ENCODE measurements at regions not wholly inside any gene's neighbourhood (a gene's known extent, or its start where the extent isn't known, plus 50 kb on each side); places are given as distances from the start of the nearest gene placed in this dataset.

- H3K9me3 Mint-ChIP-seq, result peaks cover 4% of the 10 kb centered on the region
- no peak for ATAC-seq (replicated peaks)
- H3K4me3 Mint-ChIP-seq, result no peak overlapping the region
- no peak overlapping the region for H3K27ac Mint-ChIP-seq
- no peaks in the 10 kb centered on the region for H3K27me3 Mint-ChIP-seq
- no peaks in the 10 kb centered on the region for H3K36me3 Mint-ChIP-seq (ENCODE audit: low read depth)
- H3K4me1 Mint-ChIP-seq, result no peaks in the 10 kb centered on the region
These were observed 176.9 kb upstream of the ARHGAP24 start for GRCh38 chr4:85298037-85298436.

DNA sequence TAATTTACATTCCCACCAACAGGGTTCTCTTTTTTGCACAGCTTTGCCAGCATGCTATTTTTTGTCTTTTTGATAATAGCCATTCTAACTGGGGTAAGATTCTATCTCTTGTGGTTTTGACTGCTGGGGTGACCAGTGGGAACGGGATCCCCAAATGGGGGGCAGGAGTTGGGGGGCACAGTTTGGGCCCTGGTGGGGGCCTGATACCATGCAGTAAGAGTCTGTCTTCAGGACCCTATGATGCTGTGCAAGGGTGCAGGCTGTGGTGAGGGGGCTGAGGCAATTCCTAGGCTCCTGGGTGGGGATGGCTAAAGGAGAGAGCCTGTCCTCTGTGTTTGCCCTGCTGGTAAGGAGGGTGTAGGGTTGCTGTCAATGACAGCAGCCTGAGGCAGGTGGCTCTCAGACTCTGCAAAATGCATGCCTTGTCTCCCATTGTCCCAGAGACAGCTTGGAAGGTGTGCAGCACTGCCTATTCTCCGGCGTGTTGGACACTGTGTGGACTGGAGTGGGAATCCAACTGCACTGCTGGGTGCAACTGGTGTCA lies 172.7 kb upstream of the ARHGAP24 start:
- H3K36me3 Mint-ChIP-seq (ENCODE audit: low read depth), result no peaks in the 10 kb centered on the region

GRCh38 chr4:85302756-85303155 lies 172.2 kb upstream of the ARHGAP24 start:
- Mint-ChIP-seq H3K4me3 (no peak overlapping the region), H3K36me3 (ENCODE audit: low read depth) (no peaks in the 10 kb centered on the region), H3K9me3 (peaks cover 4% of the 10 kb centered on the region), H3K4me1 (no peaks in the 10 kb centered on the region), H3K27me3 (no peaks in the 10 kb centered on the region), H3K27ac (no peak overlapping the region)
- no peak for ATAC-seq (replicated peaks)

More for the DNA sequence above, 172.7 kb upstream of the ARHGAP24 start:
- ATAC-seq (replicated peaks), result no peak
- H3K27ac Mint-ChIP-seq, result no peak overlapping the region
- peaks cover 4% of the 10 kb centered on the region for H3K9me3 Mint-ChIP-seq
- H3K4me1 Mint-ChIP-seq, result no peaks in the 10 kb centered on the region
- no peaks in the 10 kb centered on the region for H3K27me3 Mint-ChIP-seq
- H3K4me3 Mint-ChIP-seq, result no peak overlapping the region

DNA sequence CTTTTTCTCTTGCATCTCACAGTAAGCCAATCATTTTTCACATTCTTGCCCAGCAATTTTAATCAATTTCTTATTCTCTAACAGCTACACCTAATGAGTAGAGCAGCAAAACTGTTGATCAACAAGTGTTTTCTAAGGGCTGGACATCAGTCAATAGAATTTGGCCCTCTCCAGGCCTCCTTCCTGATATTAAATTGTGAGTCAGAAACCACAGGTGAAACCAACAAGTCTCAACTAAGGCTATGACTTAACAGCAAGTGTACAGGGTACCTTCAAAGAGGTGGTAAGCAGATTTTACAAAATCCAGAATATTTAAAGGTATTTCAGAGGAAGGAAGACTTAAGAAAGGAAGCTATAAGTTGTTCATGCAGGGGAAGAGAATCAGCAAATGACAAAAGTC lies 156.5 kb upstream of the ARHGAP24 start:
- no peak overlapping the region for H3K4me3 Mint-ChIP-seq
- peaks cover 9% of the 10 kb centered on the region for H3K9me3 Mint-ChIP-seq
- no peak for ATAC-seq (replicated peaks)
- no peaks in the 10 kb centered on the region for H3K36me3 Mint-ChIP-seq (ENCODE audit: low read depth)
- H3K4me1 Mint-ChIP-seq, result no peaks in the 10 kb centered on the region
- H3K27ac Mint-ChIP-seq, result no peak overlapping the region
- no peaks in the 10 kb centered on the region for H3K27me3 Mint-ChIP-seq

DNA sequence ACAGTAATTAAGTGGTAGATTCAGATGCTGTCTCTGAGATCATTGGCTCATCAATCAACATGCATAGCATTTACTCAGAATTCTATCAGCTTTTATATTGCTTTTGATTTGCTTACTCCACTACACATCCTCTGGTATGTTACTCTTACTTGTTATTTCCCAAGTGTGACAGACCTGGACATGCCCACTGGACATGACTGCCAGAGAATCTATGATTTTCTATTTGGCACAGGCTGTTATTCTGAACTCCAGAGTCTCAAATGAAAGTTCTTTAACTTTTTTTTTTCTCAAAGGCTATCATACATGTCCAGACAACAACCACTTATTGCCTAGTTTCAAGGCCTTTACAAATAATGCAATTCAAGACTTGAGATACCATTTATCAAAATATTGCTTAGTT lies 116.1 kb upstream of the ARHGAP24 start:
- ATAC-seq (replicated peaks), result no peak
- H3K9me3 Mint-ChIP-seq, result peaks cover 11% of the 10 kb centered on the region
- H3K4me1 Mint-ChIP-seq, result no peaks in the 10 kb centered on the region
- no peak overlapping the region for H3K4me3 Mint-ChIP-seq
- H3K36me3 Mint-ChIP-seq (ENCODE audit: low read depth), result no peaks in the 10 kb centered on the region
- no peaks in the 10 kb centered on the region for H3K27me3 Mint-ChIP-seq
- H3K27ac Mint-ChIP-seq, result no peak overlapping the region

GRCh38 chr4:85362550-85362949 lies 112.4 kb upstream of the ARHGAP24 start:
- Mint-ChIP-seq H3K27me3 (no peaks in the 10 kb centered on the region), H3K36me3 (ENCODE audit: low read depth) (no peaks in the 10 kb centered on the region), H3K9me3 (peaks cover 5% of the 10 kb centered on the region), H3K4me3 (no peak overlapping the region), H3K27ac (no peak overlapping the region), H3K4me1 (no peaks in the 10 kb centered on the region)
- ATAC-seq (replicated peaks), result no peak

- Mint-ChIP-seq H3K36me3 (ENCODE audit: low read depth) (no peaks in the 10 kb centered on the region), H3K4me3 (no peak overlapping the region), H3K4me1 (no peaks in the 10 kb centered on the region), H3K27ac (no peak overlapping the region), H3K9me3 (peaks cover 4% of the 10 kb centered on the region), H3K27me3 (no peaks in the 10 kb centered on the region)
- ATAC-seq (replicated peaks), result no peak
These were observed 107.1 kb upstream of the ARHGAP24 start for GRCh38 chr4:85367815-85368214.

DNA sequence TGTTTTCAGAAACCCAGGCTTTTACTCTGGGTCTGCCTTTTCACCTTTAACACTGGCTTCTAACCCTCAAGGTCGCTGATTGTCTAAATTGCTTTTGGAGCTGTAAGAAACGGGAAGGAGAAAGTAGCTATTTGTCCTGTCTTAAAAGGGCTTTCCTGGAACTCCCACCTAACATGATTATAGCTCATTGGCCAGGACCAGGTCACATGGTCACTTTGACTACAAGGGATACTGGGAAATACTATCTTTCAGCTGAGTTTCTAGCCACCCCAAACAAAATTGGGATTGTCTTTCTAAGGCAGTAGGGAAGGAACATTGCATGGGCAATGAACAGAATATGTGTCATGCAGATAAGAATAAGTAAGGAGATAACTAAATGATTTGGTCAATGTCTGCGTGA lies 106.7 kb upstream of the ARHGAP24 start:
- Mint-ChIP-seq H3K4me1 (no peaks in the 10 kb centered on the region), H3K27me3 (no peaks in the 10 kb centered on the region)
- no peak for ATAC-seq (replicated peaks)

DNA sequence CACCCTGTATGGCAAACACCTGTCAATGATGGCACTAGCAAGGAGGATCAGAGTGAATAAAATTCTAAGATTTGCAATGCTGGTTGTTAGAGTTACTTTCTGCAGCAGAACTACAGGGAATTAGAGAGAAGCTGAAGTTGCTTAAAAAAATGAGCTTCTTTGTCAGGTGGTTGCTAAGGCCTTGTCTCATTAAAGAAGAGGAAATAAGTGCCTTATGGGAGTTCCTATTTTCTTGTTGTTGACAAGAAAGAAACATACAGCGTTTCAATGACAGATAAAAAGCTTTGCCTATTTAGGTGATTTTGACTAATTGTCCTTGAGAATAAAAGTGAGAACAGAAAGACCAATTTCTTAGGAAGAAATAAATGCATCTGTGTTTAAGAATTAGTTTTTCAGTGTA lies 106.0 kb upstream of the ARHGAP24 start:
- Mint-ChIP-seq H3K27me3 (no peaks in the 10 kb centered on the region), H3K9me3 (peaks cover 4% of the 10 kb centered on the region), H3K4me1 (no peaks in the 10 kb centered on the region), H3K4me3 (no peak overlapping the region), H3K36me3 (ENCODE audit: low read depth) (no peaks in the 10 kb centered on the region), H3K27ac (no peak overlapping the region)
- no peak for ATAC-seq (replicated peaks)

More for the DNA sequence above, 106.7 kb upstream of the ARHGAP24 start:
- H3K4me3 Mint-ChIP-seq, result no peak overlapping the region
- H3K36me3 Mint-ChIP-seq (ENCODE audit: low read depth), result no peaks in the 10 kb centered on the region
- peaks cover 4% of the 10 kb centered on the region for H3K9me3 Mint-ChIP-seq
- no peak overlapping the region for H3K27ac Mint-ChIP-seq

- no peaks in the 10 kb centered on the region for H3K36me3 Mint-ChIP-seq (ENCODE audit: low read depth)
- H3K4me3 Mint-ChIP-seq, result no peak overlapping the region
- H3K27ac Mint-ChIP-seq, result no peak overlapping the region
- H3K4me1 Mint-ChIP-seq, result no peaks in the 10 kb centered on the region
- peaks cover 4% of the 10 kb centered on the region for H3K9me3 Mint-ChIP-seq
- ATAC-seq (replicated peaks), result no peak
- H3K27me3 Mint-ChIP-seq, result no peaks in the 10 kb centered on the region
These were observed 105.1 kb upstream of the ARHGAP24 start for GRCh38 chr4:85369703-85370380.

DNA sequence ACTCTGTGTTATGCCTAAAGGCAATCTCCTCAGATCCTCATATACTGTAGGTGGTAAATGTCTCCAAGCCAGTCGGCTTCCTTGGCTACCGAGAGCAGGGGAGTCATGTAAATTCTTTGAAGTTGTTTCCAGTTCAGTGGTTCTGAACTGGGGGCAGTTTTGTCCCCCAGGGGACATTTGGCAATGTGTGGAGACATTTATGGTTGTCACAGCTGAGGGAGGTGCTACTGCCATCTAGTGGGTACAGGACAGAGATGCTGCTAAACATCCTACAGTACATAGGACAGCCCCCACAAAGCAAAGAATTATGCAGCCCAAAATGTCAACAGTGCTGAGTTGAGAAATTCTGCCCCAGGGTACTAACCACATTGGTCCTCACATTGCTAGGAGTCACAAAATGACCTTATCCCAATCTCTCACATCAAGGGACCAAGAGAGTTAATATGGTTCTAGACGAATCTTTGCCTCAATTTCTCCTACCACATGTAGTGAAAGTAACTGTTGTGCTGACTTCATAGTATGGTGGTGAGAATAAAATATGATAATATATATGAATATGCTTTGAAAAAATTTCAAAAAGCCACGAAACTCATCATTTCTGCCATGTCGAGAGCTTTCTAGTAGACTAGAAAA lies 104.4 kb upstream of the ARHGAP24 start:
- Mint-ChIP-seq H3K4me1 (no peaks in the 10 kb centered on the region), H3K4me3 (no peak overlapping the region), H3K9me3 (peaks cover 4% of the 10 kb centered on the region), H3K27me3 (no peaks in the 10 kb centered on the region), H3K36me3 (ENCODE audit: low read depth) (no peaks in the 10 kb centered on the region), H3K27ac (no peak overlapping the region)
- ATAC-seq (replicated peaks), result no peak

GRCh38 chr4:85372966-85373365 lies 102.0 kb upstream of the ARHGAP24 start:
- H3K36me3 Mint-ChIP-seq (ENCODE audit: low read depth), result no peaks in the 10 kb centered on the region
- ATAC-seq (replicated peaks), result no peak
- no peak overlapping the region for H3K27ac Mint-ChIP-seq
- no peak overlapping the region for H3K4me3 Mint-ChIP-seq
- H3K27me3 Mint-ChIP-seq, result no peaks in the 10 kb centered on the region
- H3K4me1 Mint-ChIP-seq, result no peaks in the 10 kb centered on the region
- peaks cover 4% of the 10 kb centered on the region for H3K9me3 Mint-ChIP-seq

DNA sequence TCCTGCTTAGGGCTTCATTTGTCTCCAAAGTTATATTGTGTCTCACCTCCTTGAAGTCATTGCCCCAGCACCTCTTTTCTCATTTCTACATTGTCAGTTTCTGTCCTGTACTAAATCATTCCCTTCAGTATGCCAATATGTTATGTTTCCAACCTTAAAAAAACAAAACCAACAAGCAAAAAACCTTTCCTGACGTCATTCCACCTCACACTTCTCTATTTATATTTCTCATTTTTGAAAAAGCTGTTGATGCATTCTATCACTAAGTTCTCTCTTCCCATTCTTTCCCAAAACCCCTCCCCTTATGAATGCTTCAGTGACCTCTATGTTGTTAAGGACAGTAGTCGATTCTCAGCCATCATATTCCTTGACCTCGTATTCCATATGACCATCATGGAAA lies 98.7 kb upstream of the ARHGAP24 start:
- ATAC-seq (replicated peaks), result no peak
- Mint-ChIP-seq H3K36me3 (ENCODE audit: low read depth) (no peaks in the 10 kb centered on the region), H3K4me3 (no peak overlapping the region), H3K9me3 (peaks cover 4% of the 10 kb centered on the region), H3K27me3 (no peaks in the 10 kb centered on the region), H3K27ac (no peak overlapping the region), H3K4me1 (no peaks in the 10 kb centered on the region)

DNA sequence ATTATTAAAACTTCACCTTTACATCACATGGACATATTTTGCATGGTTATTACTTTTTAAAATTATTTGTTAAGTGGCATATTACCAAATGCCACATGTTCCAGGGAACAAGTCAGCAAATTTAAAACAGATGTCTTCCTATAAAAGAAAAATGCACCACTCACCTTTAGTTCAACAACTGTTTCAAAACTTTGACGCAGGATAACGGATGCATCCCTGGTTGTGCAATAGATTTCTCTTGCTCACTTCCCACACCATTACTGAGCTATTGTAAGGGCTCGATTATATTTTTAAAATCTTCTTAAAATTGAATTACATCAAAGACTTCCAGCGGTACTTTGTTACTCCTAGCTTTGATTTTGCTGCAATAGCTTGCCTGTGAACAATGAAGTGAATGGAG lies 93.0 kb upstream of the ARHGAP24 start:
- Mint-ChIP-seq H3K4me3 (no peak overlapping the region), H3K27me3 (no peaks in the 10 kb centered on the region), H3K9me3 (no peaks in the 10 kb centered on the region), H3K36me3 (ENCODE audit: low read depth) (no peaks in the 10 kb centered on the region), H3K27ac (no peak overlapping the region), H3K4me1 (no peaks in the 10 kb centered on the region)
- ATAC-seq (replicated peaks), result no peak

GRCh38 chr4:85391071-85391470 lies 83.9 kb upstream of the ARHGAP24 start:
- H3K27me3 Mint-ChIP-seq, result no peaks in the 10 kb centered on the region
- no peak overlapping the region for H3K27ac Mint-ChIP-seq
- H3K4me1 Mint-ChIP-seq, result no peaks in the 10 kb centered on the region
- H3K4me3 Mint-ChIP-seq, result no peak overlapping the region
- H3K36me3 Mint-ChIP-seq (ENCODE audit: low read depth), result no peaks in the 10 kb centered on the region
- H3K9me3 Mint-ChIP-seq, result peaks cover 7% of the 10 kb centered on the region
- ATAC-seq (replicated peaks), result no peak
